ENCODE measurements at regions not wholly inside any gene's neighbourhood (a gene's known extent, or its start where the extent isn't known, plus 50 kb on each side); places are given as distances from the start of the nearest gene placed in this dataset.
A peak's percentile ranks its signal among the peaks of the same experiment; 100 is the strongest.

- no peak overlapping the region for H3K4me3 ChIP-seq (ENCODE audit: insufficient read depth, low read depth, low read length)
- no peak for TF ChIP-seq EZH2 (IDR thresholded peaks at IDR 0.05; ENCODE audit: insufficient read depth, low read length)
- no peak for TF ChIP-seq CTCF (IDR thresholded peaks at IDR 0.05; ENCODE audit: insufficient read depth, low read depth, low read length)
- no peaks in the 10 kb centered on the region for H3K36me3 Mint-ChIP-seq (ENCODE audit: low read depth, unreplicated experiment)
- H2AFZ ChIP-seq (ENCODE audit: low read depth, low read length) = no peak overlapping the region
- no peaks in the 10 kb centered on the region for H3K79me2 ChIP-seq (ENCODE audit: insufficient read depth, low read length)
- DNase-seq (ENCODE audit: low read depth) (no peak), FAIRE-seq (no peak)
- no peak overlapping the region for H3K4me2 ChIP-seq (ENCODE audit: low read length)
- H3K9ac ChIP-seq (ENCODE audit: low read length) = no peak overlapping the region
- H3K4me3 Mint-ChIP-seq (ENCODE audit: unreplicated experiment) = no peak overlapping the region
- no peaks in the 10 kb centered on the region for H4K20me1 ChIP-seq (ENCODE audit: insufficient read depth, low read length)
- H3K27ac Mint-ChIP-seq (ENCODE audit: unreplicated experiment) = no peak overlapping the region
- no peaks in the 10 kb centered on the region for H3K27me3 Mint-ChIP-seq (ENCODE audit: low read depth, unreplicated experiment)
- H3K9me3 Mint-ChIP-seq (ENCODE audit: unreplicated experiment) = no peaks in the 10 kb centered on the region
- no peaks in the 10 kb centered on the region for H3K27me3 ChIP-seq (ENCODE audit: insufficient read depth, low read length)
- no peak overlapping the region for H3K27ac ChIP-seq (ENCODE audit: low read depth, low read length)
- H3K9me3 ChIP-seq (ENCODE audit: insufficient read depth, low read depth, low read length) = no peaks in the 10 kb centered on the region
- no peaks in the 10 kb centered on the region for H3K4me1 Mint-ChIP-seq (ENCODE audit: low read depth, unreplicated experiment)
- H3K36me3 ChIP-seq (ENCODE audit: insufficient read depth, low read length) = no peaks in the 10 kb centered on the region
- no peaks in the 10 kb centered on the region for H3K4me1 ChIP-seq (ENCODE audit: insufficient read depth, low read length)
Observed at GRCh38 chrX:75625232-75625631, 102.4 kb upstream of the ZDHHC15 start.

- Histone ChIP-seq H3K4me3 (ENCODE audit: insufficient read depth, low read depth, low read length) (no peak overlapping the region), H3K9me3 (ENCODE audit: insufficient read depth, low read depth, low read length) (no peaks in the 10 kb centered on the region), H2AFZ (ENCODE audit: low read depth, low read length) (no peak overlapping the region), H3K4me1 (ENCODE audit: insufficient read depth, low read length) (no peaks in the 10 kb centered on the region), H3K79me2 (ENCODE audit: insufficient read depth, low read length) (no peaks in the 10 kb centered on the region), H3K4me2 (ENCODE audit: low read length) (no peak overlapping the region), H3K27me3 (ENCODE audit: insufficient read depth, low read length) (no peaks in the 10 kb centered on the region), H3K9ac (ENCODE audit: low read length) (no peak overlapping the region), H3K27ac (ENCODE audit: low read depth, low read length) (no peak overlapping the region), H3K36me3 (ENCODE audit: insufficient read depth, low read length) (no peaks in the 10 kb centered on the region), H4K20me1 (ENCODE audit: insufficient read depth, low read length) (no peaks in the 10 kb centered on the region)
- Mint-ChIP-seq H3K27ac (ENCODE audit: unreplicated experiment) (no peak overlapping the region), H3K27me3 (ENCODE audit: low read depth, unreplicated experiment) (no peaks in the 10 kb centered on the region), H3K36me3 (ENCODE audit: low read depth, unreplicated experiment) (no peaks in the 10 kb centered on the region), H3K4me3 (ENCODE audit: unreplicated experiment) (no peak overlapping the region), H3K9me3 (ENCODE audit: unreplicated experiment) (no peaks in the 10 kb centered on the region), H3K4me1 (ENCODE audit: low read depth, unreplicated experiment) (no peaks in the 10 kb centered on the region)
- DNase-seq (ENCODE audit: low read depth) (no peak), FAIRE-seq (peak; percentile 20)
- TF ChIP-seq EZH2 (IDR thresholded peaks at IDR 0.05; ENCODE audit: insufficient read depth, low read length) = no peak
- peak; percentile 9 for TF ChIP-seq CTCF (IDR thresholded peaks at IDR 0.05; ENCODE audit: insufficient read depth, low read depth, low read length)
Observed at GRCh38 chrX:75623535-75623934, 100.7 kb upstream of the ZDHHC15 start.

GRCh38 chrX:75609406-75609805, 86.6 kb upstream of the ZDHHC15 start:
- no peaks in the 10 kb centered on the region for H3K79me2 ChIP-seq (ENCODE audit: insufficient read depth, low read length)
- no peaks in the 10 kb centered on the region for H3K36me3 ChIP-seq (ENCODE audit: insufficient read depth, low read length)
- H3K4me1 ChIP-seq (ENCODE audit: insufficient read depth, low read length) = no peaks in the 10 kb centered on the region
- no peaks in the 10 kb centered on the region for H3K4me1 Mint-ChIP-seq (ENCODE audit: low read depth, unreplicated experiment)
- H3K27me3 ChIP-seq (ENCODE audit: insufficient read depth, low read length) = no peaks in the 10 kb centered on the region
- peaks cover 8% of the 10 kb centered on the region for H3K9me3 Mint-ChIP-seq (ENCODE audit: unreplicated experiment)
- TF ChIP-seq EZH2 (IDR thresholded peaks at IDR 0.05; ENCODE audit: insufficient read depth, low read length) = no peak
- TF ChIP-seq CTCF (IDR thresholded peaks at IDR 0.05; ENCODE audit: insufficient read depth, low read depth, low read length) = no peak
- no peak overlapping the region for H2AFZ ChIP-seq (ENCODE audit: low read depth, low read length)
- H3K27ac Mint-ChIP-seq (ENCODE audit: unreplicated experiment) = no peak overlapping the region
- H3K9ac ChIP-seq (ENCODE audit: low read length) = no peak overlapping the region
- no peaks in the 10 kb centered on the region for H3K36me3 Mint-ChIP-seq (ENCODE audit: low read depth, unreplicated experiment)
- no peak overlapping the region for H3K4me3 Mint-ChIP-seq (ENCODE audit: unreplicated experiment)
- DNase-seq (ENCODE audit: low read depth) = no peak
- H3K27me3 Mint-ChIP-seq (ENCODE audit: low read depth, unreplicated experiment) = no peaks in the 10 kb centered on the region
- no peaks in the 10 kb centered on the region for H3K9me3 ChIP-seq (ENCODE audit: insufficient read depth, low read depth, low read length)
- H3K4me3 ChIP-seq (ENCODE audit: insufficient read depth, low read depth, low read length) = no peak overlapping the region
- no peak overlapping the region for H3K4me2 ChIP-seq (ENCODE audit: low read length)
- no peak overlapping the region for H3K27ac ChIP-seq (ENCODE audit: low read depth, low read length)
- FAIRE-seq = peak; percentile 67
- no peaks in the 10 kb centered on the region for H4K20me1 ChIP-seq (ENCODE audit: insufficient read depth, low read length)
